ENCODE measurements at regions not wholly inside any gene's neighbourhood (a gene's known extent, or its start where the extent isn't known, plus 50 kb on each side); places are given as distances from the start of the nearest gene placed in this dataset.

GRCh38 chr5:18099261-18099660, 465.0 kb downstream of the TAF11L14 start:
- intact Hi-C loops (cut with micrococcal nuclease) = no loop called here

GRCh38 chr5:18101532-18101931, 467.3 kb downstream of the TAF11L14 start:
- intact Hi-C loops (cut with micrococcal nuclease) = no loop called here

- intact Hi-C loops (cut with micrococcal nuclease) = no loop called here
Measured at GRCh38 chr5:18102733-18103132, 468.5 kb downstream of the TAF11L14 start.

GRCh38 chr5:18105449-18105848, 471.2 kb downstream of the TAF11L14 start:
- intact Hi-C loops (cut with micrococcal nuclease) = no loop called here

- intact Hi-C loops (cut with micrococcal nuclease) = no loop called here
Measured at GRCh38 chr5:18111906-18112465, 477.7 kb downstream of the TAF11L14 start.

- intact Hi-C loops (cut with micrococcal nuclease) = no loop called here
Measured at GRCh38 chr5:18113721-18114120, 479.5 kb downstream of the TAF11L14 start.

- intact Hi-C loops (cut with micrococcal nuclease) = no loop called here
Measured at GRCh38 chr5:18114151-18114757, 480.0 kb downstream of the TAF11L14 start.

- intact Hi-C loops (cut with micrococcal nuclease) = no loop called here
Measured at GRCh38 chr5:18117968-18118367, 483.7 kb downstream of the TAF11L14 start.

- intact Hi-C loops (cut with micrococcal nuclease) = no loop called here
Measured at GRCh38 chr5:18119156-18119785, 485.0 kb downstream of the TAF11L14 start.

GRCh38 chr5:18141222-18141621, 507.0 kb downstream of the TAF11L14 start:
- intact Hi-C loops (cut with micrococcal nuclease) = no loop called here

- intact Hi-C loops (cut with micrococcal nuclease) = no loop called here
Measured at GRCh38 chr5:18142831-18143230, 508.6 kb downstream of the TAF11L14 start.

GRCh38 chr5:18152671-18153070, 518.4 kb downstream of the TAF11L14 start:
- intact Hi-C loops (cut with micrococcal nuclease) = no loop called here

GRCh38 chr5:18158166-18158565, 523.9 kb downstream of the TAF11L14 start:
- intact Hi-C loops (cut with micrococcal nuclease) = no loop called here

- intact Hi-C loops (cut with micrococcal nuclease) = no loop called here
Measured at GRCh38 chr5:18159331-18159730, 525.1 kb downstream of the TAF11L14 start.

GRCh38 chr5:18171684-18172083, 537.4 kb downstream of the TAF11L14 start:
- intact Hi-C loops (cut with micrococcal nuclease) = no loop called here

GRCh38 chr5:18179579-18179978, 545.3 kb downstream of the TAF11L14 start:
- intact Hi-C loops (cut with micrococcal nuclease) = no loop called here

- intact Hi-C loops (cut with micrococcal nuclease) = no loop called here
Measured at GRCh38 chr5:18181575-18181974, 547.3 kb downstream of the TAF11L14 start.

- intact Hi-C loops (cut with micrococcal nuclease) = no loop called here
Measured at GRCh38 chr5:18195910-18196309, 561.6 kb downstream of the TAF11L14 start.

- intact Hi-C loops (cut with micrococcal nuclease) = no loop called here
Measured at GRCh38 chr5:18197734-18198133, 563.5 kb downstream of the TAF11L14 start.

GRCh38 chr5:18202164-18202563, 567.9 kb downstream of the TAF11L14 start:
- intact Hi-C loops (cut with micrococcal nuclease) = no loop called here

- intact Hi-C loops (cut with micrococcal nuclease) = no loop called here
Measured at GRCh38 chr5:18203296-18203695, 569.0 kb downstream of the TAF11L14 start.

- intact Hi-C loops (cut with micrococcal nuclease) = no loop called here
Measured at GRCh38 chr5:18213666-18214065, 579.4 kb downstream of the TAF11L14 start.

GRCh38 chr5:18216016-18216415, 581.8 kb downstream of the TAF11L14 start:
- intact Hi-C loops (cut with micrococcal nuclease) = no loop called here
